ENCODE measurements at regions not wholly inside any gene's neighbourhood (a gene's known extent, or its start where the extent isn't known, plus 50 kb on each side); places are given as distances from the start of the nearest gene placed in this dataset.

GRCh38 chr9:88028338-88028737 lies 54.0 kb upstream of the CDK20 start:
- POLR2A ChIA-PET, result interaction anchor here (0.7 kb wide), 1 partner anchor 278 kb away, joined by 3 read pairs; no protein-coding TSS in a partner anchor
- no peaks in the 10 kb centered on the region for H3K9me3 ChIP-seq (ENCODE audit: low read length)
- no peak overlapping the region for H2AFZ ChIP-seq (ENCODE audit: low read length)
- H3K4me1 ChIP-seq (ENCODE audit: insufficient read depth, low read length, poor library complexity, severe bottlenecking), result no peaks in the 10 kb centered on the region
- H3K4me2 ChIP-seq (ENCODE audit: low read length), result no peak overlapping the region
- BruUV-seq (replicated peaks), result no TSS peak
- CTCF ChIA-PET (ENCODE audit: unreplicated experiment), result no interaction called here
- no peak overlapping the region for H3K27ac ChIP-seq (ENCODE audit: low read depth, low read length, poor library complexity, severe bottlenecking)
- H3K79me2 ChIP-seq (ENCODE audit: insufficient read depth, low read depth, low read length), result no peaks in the 10 kb centered on the region
- no peak for TF ChIP-seq EZH2phosphoT487 (IDR thresholded peaks at IDR 0.05; ENCODE audit: borderline replicate concordance, low read depth, low read length)
- no peaks in the 10 kb centered on the region for H4K20me1 ChIP-seq (ENCODE audit: insufficient read depth, low read length)
- no peaks in the 10 kb centered on the region for H3K9me2 ChIP-seq (ENCODE audit: insufficient read depth, low read length)
- no peaks in the 10 kb centered on the region for H3K36me3 ChIP-seq (ENCODE audit: insufficient read depth, low read length)
- H3K4me3 ChIP-seq (ENCODE audit: low read depth, low read length, poor library complexity, severe bottlenecking), result no peak overlapping the region
- DNase-seq (ENCODE audit: low spot score), result no peak
- intact Hi-C loops (cut with micrococcal nuclease; ENCODE audit: unreplicated experiment), result no loop called here

DNA sequence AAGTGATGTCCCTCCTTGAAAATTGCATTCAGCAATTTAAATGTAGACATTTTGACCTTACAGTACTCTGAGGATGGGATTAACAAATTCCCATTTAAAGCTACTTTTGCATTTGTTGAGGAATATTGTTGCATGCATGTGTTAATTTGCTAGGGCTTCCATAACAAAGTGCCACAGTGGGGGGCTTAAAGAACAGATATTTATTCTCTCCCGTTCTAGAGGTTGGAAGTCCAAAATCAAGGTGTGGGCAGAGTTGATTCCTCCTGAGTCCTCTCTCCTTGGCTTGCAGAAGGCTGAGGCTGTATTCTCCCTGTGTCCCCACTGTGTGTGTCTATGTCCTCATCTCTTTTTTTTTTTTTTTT lies 51.8 kb upstream of the CDK20 start:
- TF ChIP-seq, protein P1, sequence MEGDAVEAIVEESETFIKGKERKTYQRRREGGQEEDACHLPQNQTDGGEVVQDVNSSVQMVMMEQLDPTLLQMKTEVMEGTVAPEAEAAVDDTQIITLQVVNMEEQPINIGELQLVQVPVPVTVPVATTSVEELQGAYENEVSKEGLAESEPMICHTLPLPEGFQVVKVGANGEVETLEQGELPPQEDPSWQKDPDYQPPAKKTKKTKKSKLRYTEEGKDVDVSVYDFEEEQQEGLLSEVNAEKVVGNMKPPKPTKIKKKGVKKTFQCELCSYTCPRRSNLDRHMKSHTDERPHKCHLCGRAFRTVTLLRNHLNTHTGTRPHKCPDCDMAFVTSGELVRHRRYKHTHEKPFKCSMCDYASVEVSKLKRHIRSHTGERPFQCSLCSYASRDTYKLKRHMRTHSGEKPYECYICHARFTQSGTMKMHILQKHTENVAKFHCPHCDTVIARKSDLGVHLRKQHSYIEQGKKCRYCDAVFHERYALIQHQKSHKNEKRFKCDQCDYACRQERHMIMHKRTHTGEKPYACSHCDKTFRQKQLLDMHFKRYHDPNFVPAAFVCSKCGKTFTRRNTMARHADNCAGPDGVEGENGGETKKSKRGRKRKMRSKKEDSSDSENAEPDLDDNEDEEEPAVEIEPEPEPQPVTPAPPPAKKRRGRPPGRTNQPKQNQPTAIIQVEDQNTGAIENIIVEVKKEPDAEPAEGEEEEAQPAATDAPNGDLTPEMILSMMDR (conservative IDR thresholded peaks at IDR 0.05; ENCODE audit: low read length), result no peak
- TF ChIP-seq EZH2phosphoT487 (IDR thresholded peaks at IDR 0.05; ENCODE audit: borderline replicate concordance, low read depth, low read length), result no peak
- Histone ChIP-seq H3K36me3 (ENCODE audit: insufficient read depth, low read length) (no peaks in the 10 kb centered on the region), H3K9me2 (ENCODE audit: insufficient read depth, low read length) (no peaks in the 10 kb centered on the region), H3K9me3 (ENCODE audit: low read length) (no peaks in the 10 kb centered on the region), H3K4me3 (ENCODE audit: low read depth, low read length, poor library complexity, severe bottlenecking) (no peak overlapping the region), H2AFZ (ENCODE audit: low read length) (no peak overlapping the region), H4K20me1 (ENCODE audit: insufficient read depth, low read length) (no peaks in the 10 kb centered on the region), H3K4me2 (ENCODE audit: low read length) (no peak overlapping the region), H3K27ac (ENCODE audit: low read depth, low read length, poor library complexity, severe bottlenecking) (no peak overlapping the region), H3K79me2 (ENCODE audit: insufficient read depth, low read depth, low read length) (no peaks in the 10 kb centered on the region), H3K4me1 (ENCODE audit: insufficient read depth, low read length, poor library complexity, severe bottlenecking) (no peaks in the 10 kb centered on the region)
- DNase-seq (ENCODE audit: low spot score), result no peak
- CTCF ChIA-PET (ENCODE audit: unreplicated experiment), result no interaction called here
- BruUV-seq (replicated peaks), result no TSS peak
- POLR2A ChIA-PET, result interaction anchor here (0.7 to 0.8 kb wide), 2 partner anchors 20 to 197 kb away, joined by 4 to 9 read pairs; no protein-coding TSS in a partner anchor
- intact Hi-C loops (cut with micrococcal nuclease; ENCODE audit: unreplicated experiment), result no loop called here

- Histone ChIP-seq H3K9me3 (ENCODE audit: low read length) (no peaks in the 10 kb centered on the region), H3K36me3 (ENCODE audit: insufficient read depth, low read length) (no peaks in the 10 kb centered on the region), H3K4me2 (ENCODE audit: low read length) (no peak overlapping the region), H3K79me2 (ENCODE audit: insufficient read depth, low read depth, low read length) (no peaks in the 10 kb centered on the region), H3K9me2 (ENCODE audit: insufficient read depth, low read length) (no peaks in the 10 kb centered on the region), H3K27ac (ENCODE audit: low read depth, low read length, poor library complexity, severe bottlenecking) (no peak overlapping the region), H3K4me3 (ENCODE audit: low read depth, low read length, poor library complexity, severe bottlenecking) (no peak overlapping the region), H4K20me1 (ENCODE audit: insufficient read depth, low read length) (no peaks in the 10 kb centered on the region), H2AFZ (ENCODE audit: low read length) (no peak overlapping the region), H3K4me1 (ENCODE audit: insufficient read depth, low read length, poor library complexity, severe bottlenecking) (no peaks in the 10 kb centered on the region)
- POLR2A ChIA-PET, result interaction anchor here (0.8 kb wide), 1 partner anchor 21 kb away, joined by 4 read pairs; no protein-coding TSS in a partner anchor
- intact Hi-C loops (cut with micrococcal nuclease; ENCODE audit: unreplicated experiment), result no loop called here
- BruUV-seq (replicated peaks), result no TSS peak
- TF ChIP-seq EZH2phosphoT487 (IDR thresholded peaks at IDR 0.05; ENCODE audit: borderline replicate concordance, low read depth, low read length), result no peak
- TF ChIP-seq, protein P1 (conservative IDR thresholded peaks at IDR 0.05; ENCODE audit: low read length), result 0 out of 2 replicates have a peak, but pooled peaks have one; percentile 26
- no peak for DNase-seq (ENCODE audit: low spot score)
- CTCF ChIA-PET (ENCODE audit: unreplicated experiment), result no interaction called here
Observed at GRCh38 chr9:88025411-88026117, 51.2 kb upstream of the CDK20 start.
